ENCODE measurements at regions not wholly inside any gene's neighbourhood (a gene's known extent, or its start where the extent isn't known, plus 50 kb on each side); places are given as distances from the start of the nearest gene placed in this dataset.

DNA sequence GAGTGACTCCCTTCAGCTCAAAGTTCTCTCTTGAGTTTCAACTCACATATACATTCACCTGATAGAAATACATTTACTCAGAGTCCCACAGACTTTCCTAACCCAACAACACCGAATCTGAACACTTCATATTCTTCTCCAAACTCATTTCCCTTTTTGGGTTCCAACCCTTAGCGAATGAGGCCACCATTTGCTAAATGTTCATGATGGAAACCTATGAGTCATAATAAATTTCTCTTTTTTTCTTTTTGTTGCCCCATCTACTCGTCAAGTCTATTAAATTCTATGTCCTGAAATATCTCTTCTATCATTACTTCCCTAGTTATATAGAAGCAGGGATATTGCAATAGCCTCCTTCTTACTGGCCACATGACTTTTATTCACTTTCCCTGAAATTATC lies 100.1 kb downstream of the HLX start:
- DNase-seq (ENCODE audit: low read depth in 4 of 4, low spot score in 3 of 4), result no peak

DNA sequence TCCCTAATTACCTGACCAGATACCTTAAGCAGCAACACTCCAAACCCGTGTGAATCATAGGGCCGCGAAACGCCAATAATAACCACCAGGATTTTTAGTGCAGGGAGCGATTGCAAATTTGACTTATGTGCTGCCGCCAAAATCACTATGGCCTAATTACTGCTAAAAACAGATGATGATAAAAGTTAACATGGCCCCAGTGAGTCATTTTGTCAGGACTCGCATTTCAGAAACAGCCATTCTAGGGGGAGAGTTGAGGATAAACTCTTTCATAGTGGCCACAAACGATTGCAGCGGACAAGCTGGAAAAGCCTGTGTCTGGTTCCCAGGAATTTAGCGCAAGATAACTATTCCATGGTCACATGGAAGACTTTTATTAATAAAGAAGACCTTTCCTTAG lies 103.4 kb downstream of the HLX start:
- no peak for DNase-seq (ENCODE audit: low read depth in 4 of 4, low spot score in 3 of 4)

DNA sequence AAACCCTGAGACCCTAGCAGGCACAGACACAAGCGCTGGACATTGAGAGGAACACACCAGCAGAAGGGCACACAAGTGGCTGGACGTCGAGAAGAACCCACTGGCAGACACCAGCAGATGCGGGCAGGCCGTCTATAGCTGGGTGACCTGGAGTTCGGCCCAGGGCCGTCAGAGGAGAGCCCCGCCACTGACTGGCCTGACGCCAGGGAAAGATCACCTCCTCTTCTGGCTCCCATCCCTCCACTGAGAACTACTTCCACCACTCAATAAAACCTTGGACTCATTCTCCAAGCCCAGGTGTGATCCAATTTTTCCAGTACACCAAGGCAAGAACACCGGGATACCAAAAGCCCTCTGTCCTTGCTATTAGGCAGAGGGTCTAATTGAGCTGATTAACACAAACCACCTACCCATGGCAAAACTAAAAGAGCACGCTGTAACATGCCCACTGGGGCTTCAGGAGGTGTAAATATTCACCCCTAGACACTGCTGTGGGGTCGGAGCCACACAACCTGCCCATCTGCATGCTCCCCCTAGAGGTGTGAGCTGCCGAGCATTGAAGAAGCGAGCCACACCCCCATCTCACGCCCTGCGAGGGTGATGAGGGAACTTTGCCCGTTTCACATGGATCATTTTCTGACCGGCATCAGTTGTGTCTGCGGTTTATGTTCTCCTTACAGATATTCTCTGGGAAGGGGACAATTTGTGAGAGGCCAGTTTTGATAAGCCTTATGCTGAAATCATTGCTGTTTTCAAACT lies 104.8 kb downstream of the HLX start:
- DNase-seq (ENCODE audit: low read depth in 4 of 4, low spot score in 3 of 4), result no peak

DNA sequence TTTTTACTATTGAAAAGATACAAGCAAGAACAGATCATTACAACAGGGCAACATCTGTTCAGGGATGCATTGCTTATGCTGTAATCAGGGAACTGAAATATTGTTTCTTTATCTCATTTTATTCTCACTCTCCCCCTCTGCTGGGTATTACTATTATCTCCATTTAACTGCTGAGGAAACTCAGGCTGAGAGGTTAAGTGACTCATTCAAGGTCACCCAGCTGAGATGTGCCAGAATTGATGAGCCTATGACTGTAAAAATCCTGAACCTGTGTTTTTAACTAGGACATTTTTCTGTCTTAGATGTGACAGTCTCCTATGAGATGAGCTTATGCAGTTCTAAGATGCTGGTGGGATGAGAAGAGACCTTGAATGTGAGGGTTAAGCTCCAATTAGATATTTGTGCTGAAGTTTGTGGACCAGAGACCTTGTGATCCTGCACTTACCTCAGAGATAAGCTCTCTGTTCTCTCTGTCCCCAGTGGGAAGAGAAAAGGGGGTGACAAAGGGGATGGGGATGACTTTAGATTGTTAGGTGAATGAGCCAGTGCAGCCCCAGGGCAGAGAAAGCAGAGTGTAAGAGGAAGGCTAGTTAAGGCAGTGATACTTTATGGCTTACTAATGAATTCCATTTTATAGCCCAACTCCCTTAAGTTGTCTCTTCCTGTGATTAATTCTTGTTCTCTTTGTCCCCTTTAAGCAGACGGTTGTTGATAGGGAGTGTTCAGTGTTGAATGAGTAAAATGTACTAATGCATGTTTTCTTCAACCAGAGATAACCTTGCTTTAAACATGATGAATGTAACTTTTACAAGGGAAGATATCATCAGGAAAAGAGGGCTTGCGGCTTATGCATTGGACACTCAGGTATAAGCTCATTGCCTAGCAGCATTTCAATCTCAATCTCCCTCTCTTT lies 111.4 kb downstream of the HLX start:
- no peak for DNase-seq (ENCODE audit: low read depth in 4 of 4, low spot score in 3 of 4)

DNA sequence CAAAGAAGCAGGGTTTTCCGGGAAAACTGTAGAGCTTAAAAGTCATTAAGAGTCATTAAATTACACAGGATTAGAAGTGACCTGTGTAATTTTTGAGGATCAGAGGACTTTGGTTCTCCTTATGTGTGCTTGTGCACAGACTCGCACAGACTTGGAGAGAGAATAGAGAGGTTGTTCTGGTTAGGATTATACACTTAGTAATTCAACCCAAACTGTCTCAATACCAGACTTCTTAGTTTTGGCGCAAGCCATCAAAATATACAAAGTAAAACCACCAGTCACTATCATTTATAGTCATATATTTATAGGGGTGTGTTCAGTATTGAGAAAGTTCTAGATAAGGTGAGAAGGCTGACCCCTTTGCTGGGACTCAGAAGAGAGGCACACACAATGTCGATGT lies 112.3 kb downstream of the HLX start:
- no peak for DNase-seq (ENCODE audit: low read depth in 4 of 4, low spot score in 3 of 4)

DNA sequence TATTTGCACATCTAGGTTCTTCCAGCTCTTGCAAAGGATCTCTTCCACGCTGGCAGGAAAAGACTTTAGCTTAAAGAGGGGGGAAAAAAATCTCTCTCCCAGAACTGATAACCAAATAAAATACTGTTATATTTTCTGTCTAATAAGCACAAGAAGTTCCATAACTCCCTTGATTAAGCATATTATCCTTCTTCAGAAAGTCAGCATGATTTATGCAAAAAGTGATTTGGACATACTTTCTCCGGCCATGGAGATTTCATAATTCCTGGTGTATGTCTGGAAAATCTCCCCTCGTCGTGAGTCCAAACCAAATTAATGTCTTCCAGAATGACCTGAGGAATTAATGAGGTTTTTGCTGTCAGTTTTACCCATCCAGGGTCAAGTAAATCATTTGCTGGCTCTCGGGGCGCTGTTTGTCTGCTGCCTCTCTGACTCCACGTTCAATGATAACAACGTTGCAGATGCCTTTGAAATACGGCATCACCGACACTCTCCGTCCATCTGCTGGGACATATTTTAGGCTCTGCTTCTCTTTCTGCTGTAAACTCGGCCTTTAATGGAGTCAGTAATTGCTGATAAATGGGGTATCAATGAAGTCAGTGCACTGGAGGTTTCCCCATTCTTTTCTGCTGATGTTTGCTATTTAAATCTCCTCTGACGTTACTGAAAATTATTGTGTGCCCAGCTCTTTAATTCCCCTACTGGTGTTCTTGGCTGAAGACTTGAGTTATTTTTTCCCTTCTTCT lies 112.9 kb downstream of the HLX start:
- DNase-seq (ENCODE audit: low read depth in 4 of 4, low spot score in 3 of 4), result no peak

DNA sequence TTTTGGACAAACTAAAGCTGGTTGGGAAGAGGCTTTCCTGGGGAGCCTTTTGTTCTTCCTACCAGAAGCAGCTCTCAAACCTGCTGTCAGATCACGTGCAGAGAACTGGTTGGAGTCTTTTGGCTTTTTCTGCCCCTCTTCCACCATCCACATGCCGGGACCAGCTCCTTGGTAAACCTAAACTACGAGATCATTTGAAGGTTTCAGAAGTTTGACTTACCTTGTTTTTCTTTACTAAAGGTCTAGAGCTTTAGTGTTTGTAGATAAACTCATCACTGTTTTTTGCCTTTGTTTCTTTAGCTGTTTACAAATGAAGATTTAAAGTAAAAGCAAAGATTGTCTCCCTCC lies 113.4 kb downstream of the HLX start:
- no peak for DNase-seq (ENCODE audit: low read depth in 4 of 4, low spot score in 3 of 4)

DNA sequence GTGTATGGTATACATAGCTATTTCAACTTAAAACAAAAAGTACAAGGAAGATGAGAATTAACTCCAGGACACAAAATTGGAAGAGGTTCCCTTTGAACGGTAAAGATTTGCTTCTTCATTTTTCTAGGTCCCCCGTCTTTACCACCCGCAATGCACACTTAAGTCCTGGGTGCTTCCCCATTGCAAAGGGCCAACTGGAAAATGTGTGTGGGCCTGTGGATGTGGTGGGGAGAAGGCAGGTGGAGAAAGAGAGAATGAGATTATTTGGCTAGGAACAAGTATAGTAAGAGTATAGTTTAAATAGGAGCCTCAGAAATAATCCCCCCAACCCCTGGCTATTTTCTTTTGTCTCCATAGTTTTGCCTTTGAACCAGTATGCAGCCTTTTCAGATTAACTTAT lies 115.4 kb downstream of the HLX start:
- DNase-seq (ENCODE audit: low read depth in 4 of 4, low spot score in 3 of 4), result no peak

DNA sequence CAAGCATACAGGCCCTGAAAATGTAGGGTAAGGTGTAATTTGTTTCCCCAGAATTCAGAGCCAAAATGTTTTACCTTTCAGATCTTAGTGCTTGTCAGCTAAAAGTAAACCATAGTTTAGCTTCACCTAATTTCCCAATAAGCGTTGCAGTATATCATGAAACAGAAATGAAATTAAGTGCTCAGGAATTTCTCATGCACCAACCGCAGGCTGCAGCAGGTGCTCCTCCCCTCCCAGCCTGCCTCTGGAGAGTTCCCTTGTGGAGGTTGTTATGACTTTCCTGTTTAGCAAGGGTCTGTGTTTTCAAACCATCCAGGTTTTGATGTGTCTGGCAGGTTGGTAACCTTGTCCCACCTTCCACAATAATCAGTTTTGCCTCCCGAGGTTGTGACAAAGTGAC lies 118.5 kb downstream of the HLX start:
- no peak for DNase-seq (ENCODE audit: low read depth in 4 of 4, low spot score in 3 of 4)

DNA sequence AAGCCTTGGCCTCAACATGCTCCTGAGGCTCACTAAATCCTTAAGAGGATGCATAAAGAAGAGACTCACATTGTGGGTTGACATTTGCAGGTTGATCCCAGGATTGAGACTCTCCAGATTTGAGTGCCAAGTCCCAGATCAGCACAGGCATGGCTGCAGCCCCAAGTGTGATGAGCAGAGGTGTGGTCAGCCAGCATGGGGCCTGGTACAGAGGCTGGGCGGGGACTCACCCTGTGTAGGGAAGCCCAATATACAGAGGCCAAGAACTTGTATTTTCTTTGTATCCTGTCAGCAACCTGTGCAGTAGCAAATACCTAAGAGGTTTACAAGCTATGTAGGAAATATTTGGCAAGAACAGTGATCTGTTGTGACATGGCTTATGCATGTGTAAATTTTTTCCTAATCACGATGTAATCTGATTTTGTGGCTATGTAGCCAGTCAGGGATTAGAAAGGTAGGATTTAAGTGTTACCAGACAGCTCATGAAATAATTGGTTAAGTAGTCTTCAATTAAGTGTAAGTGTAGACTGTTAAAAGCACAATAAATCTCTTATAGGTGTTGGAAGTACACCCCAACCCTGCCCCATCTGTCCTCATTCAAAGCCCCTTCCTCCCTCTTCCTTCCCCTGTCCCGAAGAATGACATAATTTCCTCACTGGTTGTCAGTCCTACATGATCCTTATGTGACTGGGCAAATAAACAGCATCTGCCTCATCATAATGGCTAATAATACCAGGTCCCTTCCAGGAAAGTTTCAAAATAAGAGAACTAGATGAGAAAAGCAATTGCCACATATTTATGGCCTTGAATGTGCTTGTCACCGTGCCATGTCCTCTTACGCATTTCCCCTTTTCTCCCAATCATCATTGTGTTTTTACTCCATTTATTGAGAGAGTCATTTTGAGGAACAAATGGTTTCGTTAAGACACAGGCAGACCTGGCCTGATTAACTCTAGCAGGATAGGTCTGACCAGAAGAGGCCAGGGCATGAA lies 120.9 kb downstream of the HLX start:
- DNase-seq (ENCODE audit: low read depth in 4 of 4, low spot score in 3 of 4), result no peak

DNA sequence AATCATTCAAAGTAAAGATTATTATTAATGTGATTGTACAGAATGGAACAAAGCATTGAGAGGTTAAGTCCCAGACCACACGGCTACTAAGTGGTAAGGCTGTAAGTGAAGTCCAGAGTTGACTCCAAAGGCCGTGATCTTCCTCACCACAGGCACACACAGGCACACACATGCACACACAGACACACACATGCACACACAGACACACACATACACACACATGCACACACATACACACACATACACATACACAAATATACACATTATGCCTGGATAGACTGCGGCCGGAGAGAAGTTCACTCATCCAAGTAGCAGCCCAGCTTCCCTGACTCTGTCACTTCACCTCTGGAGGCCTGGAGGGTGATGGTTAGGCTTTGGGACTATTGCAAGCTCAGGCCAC lies 121.9 kb downstream of the HLX start:
- DNase-seq (ENCODE audit: low read depth in 4 of 4, low spot score in 3 of 4), result no peak

DNA sequence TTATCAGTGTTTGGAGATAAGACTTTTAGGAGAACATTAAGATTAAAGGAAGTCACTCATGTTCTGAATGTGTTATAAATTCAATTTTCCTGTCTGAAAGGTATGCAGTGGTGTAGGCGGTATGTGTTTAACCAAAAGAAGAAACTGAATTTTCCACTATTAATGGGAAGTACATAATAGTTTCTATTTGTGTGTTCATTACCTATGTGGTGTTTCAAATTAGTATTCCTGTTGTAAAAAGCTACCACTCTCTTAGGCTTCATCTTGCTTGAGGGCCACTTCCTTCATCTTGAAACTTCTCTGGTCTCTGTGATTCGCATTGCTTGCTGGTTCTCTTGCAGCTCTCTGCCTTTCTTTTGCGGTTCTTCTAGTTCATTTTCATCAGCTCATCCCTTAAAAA lies 123.4 kb downstream of the HLX start:
- DNase-seq (ENCODE audit: low read depth in 4 of 4, low spot score in 3 of 4), result no peak

DNA sequence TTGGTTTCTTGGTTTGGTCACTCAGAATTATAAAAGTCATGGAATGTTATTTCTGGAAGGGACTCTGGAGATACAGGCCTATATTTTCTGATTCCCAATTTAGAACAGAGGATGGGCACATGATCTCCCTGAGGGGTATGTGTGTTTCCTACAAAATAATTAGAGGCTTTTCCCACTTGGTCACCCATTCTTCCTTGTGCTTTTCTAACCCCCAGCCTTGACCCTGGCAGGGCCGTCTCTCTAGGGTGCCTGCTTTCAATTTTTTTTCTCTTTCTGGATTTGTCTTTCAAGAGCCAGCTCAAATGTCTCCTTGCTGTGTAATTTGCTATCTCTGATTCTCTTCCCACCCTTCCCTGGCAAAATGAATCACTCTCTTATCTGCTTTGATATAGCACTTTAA lies 131.9 kb downstream of the HLX start:
- no peak for DNase-seq (ENCODE audit: low read depth in 4 of 4, low spot score in 3 of 4)

DNA sequence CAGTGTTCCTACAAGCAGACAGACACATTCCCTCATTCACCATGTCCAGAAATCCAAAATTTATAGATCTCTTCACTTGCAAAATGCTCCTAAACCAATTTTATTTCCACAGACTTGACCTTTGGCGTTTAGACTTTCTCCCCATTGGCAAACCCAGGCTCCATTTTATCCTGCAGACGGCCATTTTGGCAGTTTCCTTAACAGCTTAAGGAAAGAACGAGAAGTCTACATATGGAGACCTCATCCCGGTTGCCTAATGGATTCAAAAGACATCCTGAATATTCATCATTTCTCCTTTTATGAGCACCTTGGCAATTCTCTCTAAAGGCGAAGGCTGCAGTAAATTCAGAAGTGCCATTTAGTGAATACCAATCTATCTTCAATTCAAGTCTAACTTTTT lies 132.9 kb downstream of the HLX start:
- no peak for DNase-seq (ENCODE audit: low read depth in 4 of 4, low spot score in 3 of 4)

DNA sequence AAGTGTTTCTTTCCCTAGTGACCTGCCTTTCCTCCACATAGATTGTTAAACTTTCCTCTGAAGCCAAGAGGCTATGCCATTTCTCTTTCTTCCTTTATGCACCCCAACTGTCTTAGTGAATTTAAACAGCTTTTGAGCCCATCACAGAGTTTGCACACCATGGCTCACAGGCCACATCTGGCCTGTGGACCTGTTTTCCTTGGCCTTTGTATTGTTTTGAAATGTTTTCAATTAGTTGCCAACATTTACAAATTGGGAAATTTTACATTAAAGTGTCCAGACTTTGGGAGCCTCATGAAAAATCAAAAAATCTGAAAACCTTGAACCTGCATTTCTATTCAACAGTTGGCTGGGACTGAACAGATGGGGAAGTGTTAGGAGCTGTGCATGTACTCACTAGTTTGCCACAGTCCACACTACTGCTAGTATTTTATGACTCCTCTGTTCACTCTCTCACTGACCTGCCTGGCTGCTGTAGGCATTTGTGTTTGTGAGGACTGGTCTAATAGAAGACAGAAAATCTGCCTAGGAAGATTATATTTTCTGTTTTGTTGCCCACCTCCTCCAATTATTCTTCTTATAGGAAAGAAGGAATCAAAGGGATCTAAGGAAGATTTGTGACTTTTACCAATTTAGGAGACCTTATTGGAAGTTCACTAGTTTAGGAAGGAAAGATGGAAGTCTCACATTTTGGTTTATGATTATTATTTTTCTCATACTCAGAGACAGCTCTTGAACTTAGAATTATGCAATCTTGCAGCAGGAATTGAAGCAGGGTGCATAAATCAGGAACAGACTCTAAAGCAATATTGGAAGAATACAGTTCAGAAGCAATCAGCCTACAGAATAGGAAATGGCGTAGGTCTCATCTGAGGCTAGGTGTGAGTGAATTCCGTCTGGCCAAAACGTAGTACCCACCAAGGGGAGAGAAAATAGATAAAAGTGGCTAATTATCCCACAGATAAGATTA lies 134.7 kb downstream of the HLX start:
- DNase-seq (ENCODE audit: low read depth in 4 of 4, low spot score in 3 of 4), result no peak

DNA sequence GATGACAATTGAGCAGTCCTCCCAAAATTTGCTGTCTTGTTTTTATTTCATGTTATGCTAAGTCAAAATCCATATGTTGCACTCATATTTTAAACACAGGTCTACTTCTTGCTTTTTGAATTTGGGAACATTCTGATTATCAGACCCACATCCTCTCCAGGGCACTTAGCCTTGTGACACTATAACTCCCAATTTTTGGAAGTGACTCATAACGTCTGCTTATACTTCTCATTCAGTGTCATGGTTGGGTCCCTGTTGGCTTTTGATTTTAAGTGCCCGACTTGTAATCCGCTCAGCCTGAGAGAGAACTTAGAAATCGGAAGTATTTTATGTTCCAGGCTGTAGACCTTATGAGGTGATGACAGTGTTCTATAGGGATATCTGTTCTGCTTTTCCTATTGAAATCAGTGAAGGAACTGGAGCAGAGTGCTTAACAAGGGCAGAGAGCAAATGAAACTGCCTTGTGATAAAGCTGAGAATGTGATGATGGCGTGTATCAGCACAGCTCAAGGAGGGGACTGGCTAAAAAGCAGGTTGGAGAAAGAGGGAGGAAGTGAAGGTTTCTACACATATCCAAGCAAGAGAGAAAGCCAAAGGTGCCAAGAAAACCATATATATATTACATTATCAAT lies 136.0 kb downstream of the HLX start:
- DNase-seq (ENCODE audit: low read depth in 4 of 4, low spot score in 3 of 4), result no peak

DNA sequence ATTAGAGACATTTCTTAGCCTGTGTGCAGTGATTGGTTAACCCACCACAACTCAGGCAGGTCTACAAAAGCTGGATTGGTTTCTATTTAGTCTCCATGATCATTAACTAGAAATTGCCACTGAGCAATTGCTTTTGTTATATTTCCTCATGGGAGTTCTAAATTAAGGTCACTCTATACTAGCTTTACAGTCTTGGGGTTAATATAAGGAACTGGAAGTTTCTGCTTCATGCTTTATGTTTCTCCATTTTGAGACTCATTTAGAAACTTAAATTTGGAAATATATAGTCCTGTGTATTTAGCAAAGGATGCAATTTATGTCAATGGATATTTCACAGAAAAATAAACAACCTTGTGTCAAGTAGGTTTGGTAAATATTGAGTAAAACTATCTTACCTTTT lies 137.5 kb downstream of the HLX start:
- no peak for DNase-seq (ENCODE audit: low read depth in 4 of 4, low spot score in 3 of 4)

DNA sequence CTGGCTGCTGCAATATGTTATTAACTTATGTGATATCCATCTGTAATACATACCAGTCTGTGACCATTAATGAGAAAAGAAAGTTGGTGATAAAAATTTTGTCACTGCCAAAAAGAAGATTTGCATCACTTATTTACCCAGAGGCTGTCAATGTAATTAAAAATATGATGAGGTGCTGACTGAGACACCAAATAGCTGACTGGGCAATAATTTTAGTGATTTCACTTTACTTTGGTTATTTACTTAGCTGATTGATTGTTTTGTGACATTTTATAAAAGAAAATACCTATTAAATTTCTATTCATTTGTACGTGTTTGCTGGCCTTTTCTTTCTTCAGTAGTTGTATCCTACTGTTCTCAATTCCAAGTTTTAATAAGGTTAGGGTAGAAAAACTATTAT lies 139.2 kb downstream of the HLX start:
- DNase-seq (ENCODE audit: low read depth in 4 of 4, low spot score in 3 of 4), result no peak

DNA sequence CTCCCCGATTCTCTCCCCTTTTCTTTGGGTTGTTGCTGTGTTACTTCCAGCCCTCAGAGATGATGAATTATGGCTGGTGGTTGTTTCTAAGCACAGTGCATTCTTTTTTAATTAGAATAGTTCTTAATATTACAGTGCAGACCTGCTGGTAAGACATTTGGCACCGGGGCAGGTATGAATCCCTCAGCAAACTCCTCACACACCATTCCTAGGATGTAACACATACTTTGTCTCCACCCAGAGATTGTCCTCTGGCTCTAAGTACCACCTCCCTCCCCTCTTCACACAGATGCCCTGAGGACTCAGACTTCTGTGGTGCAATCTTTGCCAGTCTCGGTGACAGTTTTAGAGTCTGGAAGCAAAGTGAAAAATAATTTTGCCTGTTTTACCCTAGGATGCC lies 143.1 kb downstream of the HLX start:
- no peak for DNase-seq (ENCODE audit: low read depth in 4 of 4, low spot score in 3 of 4)

All from right renal pelvis (tissue), 4 donors.